ENCODE measurements at regions not wholly inside any gene's neighbourhood (a gene's known extent, or its start where the extent isn't known, plus 50 kb on each side); places are given as distances from the start of the nearest gene placed in this dataset.

DNA sequence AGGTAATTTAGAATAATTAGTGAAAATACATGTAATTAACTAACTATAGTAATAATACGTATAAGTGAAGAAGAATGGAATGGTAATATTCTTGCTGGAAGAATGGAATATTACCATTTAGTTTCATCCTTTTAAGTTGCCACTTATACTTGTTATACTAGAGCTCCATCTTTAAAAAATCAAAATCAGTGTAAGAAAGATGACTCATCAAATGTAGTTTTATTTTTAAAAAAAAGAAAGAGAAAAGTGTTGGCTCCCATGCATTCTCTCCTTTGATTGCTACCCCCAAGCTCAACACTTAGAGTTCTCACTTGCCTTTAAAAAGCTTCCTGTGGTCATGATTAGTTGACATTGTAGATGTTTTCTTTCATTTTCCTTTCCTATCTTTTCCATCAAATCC lies 82.4 kb upstream of the KIF2B start:
- TF ChIP-seq, protein P1, sequence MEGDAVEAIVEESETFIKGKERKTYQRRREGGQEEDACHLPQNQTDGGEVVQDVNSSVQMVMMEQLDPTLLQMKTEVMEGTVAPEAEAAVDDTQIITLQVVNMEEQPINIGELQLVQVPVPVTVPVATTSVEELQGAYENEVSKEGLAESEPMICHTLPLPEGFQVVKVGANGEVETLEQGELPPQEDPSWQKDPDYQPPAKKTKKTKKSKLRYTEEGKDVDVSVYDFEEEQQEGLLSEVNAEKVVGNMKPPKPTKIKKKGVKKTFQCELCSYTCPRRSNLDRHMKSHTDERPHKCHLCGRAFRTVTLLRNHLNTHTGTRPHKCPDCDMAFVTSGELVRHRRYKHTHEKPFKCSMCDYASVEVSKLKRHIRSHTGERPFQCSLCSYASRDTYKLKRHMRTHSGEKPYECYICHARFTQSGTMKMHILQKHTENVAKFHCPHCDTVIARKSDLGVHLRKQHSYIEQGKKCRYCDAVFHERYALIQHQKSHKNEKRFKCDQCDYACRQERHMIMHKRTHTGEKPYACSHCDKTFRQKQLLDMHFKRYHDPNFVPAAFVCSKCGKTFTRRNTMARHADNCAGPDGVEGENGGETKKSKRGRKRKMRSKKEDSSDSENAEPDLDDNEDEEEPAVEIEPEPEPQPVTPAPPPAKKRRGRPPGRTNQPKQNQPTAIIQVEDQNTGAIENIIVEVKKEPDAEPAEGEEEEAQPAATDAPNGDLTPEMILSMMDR (conservative IDR thresholded peaks at IDR 0.05; ENCODE audit: low read depth, low read length), result no peak
- TF ChIP-seq EZH2 (IDR thresholded peaks at IDR 0.05; ENCODE audit: borderline replicate concordance, low read depth, low read length, poor library complexity, severe bottlenecking), result no peak

Data from A673 (cell line).